Endothelial cell of umbilical vein (primary cell): ENCODE measurements at regions not wholly inside any gene's neighbourhood (a gene's known extent, or its start where the extent isn't known, plus 50 kb on each side); places are given as distances from the start of the nearest gene placed in this dataset.

ENCODE experiments used
- BruUV-seq: library from RNA; stranded (reverse); fragments of 400-500 nt; replicated peaks from 2 replicates; lab custom pipeline; 2021; lab: Mats Ljungman, UMichigan
- CTCF ChIA-PET: fragments of 300-600, 350-600 bp; sonication (Branson Sonifier 250); formaldehyde crosslinking; loops from one replicate; lab custom pipeline; 2021; ENCODE audit warnings: antibody characterized with exemption, inconsistent platforms; lab: Charles Lee
- POLR2A ChIA-PET: fragments of 300-600, 350-600 bp; sonication (Branson Sonifier 250); formaldehyde crosslinking; loops from one replicate; lab custom pipeline; 2021; ENCODE audit warnings: antibody characterized with exemption, inconsistent platforms; lab: Charles Lee
- DNase-seq: peaks from one replicate; pipeline ENCODE4 v3.0.0-alpha.2; 2011; ENCODE audit warnings: low read depth, low spot score
- FAIRE-seq: peaks from 2 replicates; lab custom pipeline; 2011; peaks lifted over from hg19 to GRCh38; lab: Jason Lieb, UNC
- H2AFZ ChIP-seq: 2 replicates; pipeline ENCODE4 v1.6.0; 2012; ENCODE audit warnings: low read depth, low read length, control low read depth, inconsistent platforms
- H3K27ac ChIP-seq: 2 replicates; pipeline ENCODE4 v1.5.1; 2011; ENCODE audit warnings: low read depth, mild to moderate bottlenecking, control low read depth, low read length, moderate library complexity; ENCODE audit not compliant: insufficient read depth
- H3K27me3 ChIP-seq, 2 experiments: 2 replicates each; pipeline versions ENCODE4 v1.6.0 to v1.6.1; 2011; ENCODE audit warnings: low read length in 2 of 2, mixed read lengths in 1 of 2; ENCODE audit not compliant: control insufficient read depth in 2 of 2, insufficient read depth in 2 of 2
- H3K36me3 ChIP-seq, 2 experiments: 2 replicates in 1 of 2; 3 replicates in 1 of 2; pipeline ENCODE4 v1.5.1; 2011; ENCODE audit warnings: low read length in 2 of 2, mild to moderate bottlenecking in 1 of 2, moderate library complexity in 1 of 2; ENCODE audit not compliant: control insufficient read depth in 2 of 2, insufficient read depth in 2 of 2; ENCODE audit errors: extremely low read depth in 1 of 2
- H3K4me1 ChIP-seq: 3 replicates; pipeline ENCODE4 v1.5.1; 2011; ENCODE audit warnings: mild to moderate bottlenecking, low read length; ENCODE audit not compliant: control insufficient read depth, insufficient read depth; ENCODE audit errors: extremely low read depth
- H3K4me2 ChIP-seq: 2 replicates; pipeline ENCODE4 v1.6.1; 2011; ENCODE audit warnings: low read length, control low read depth, mixed read lengths; ENCODE audit not compliant: insufficient read depth
- H3K4me3 ChIP-seq, 3 experiments: fragments of 200-600 bp in 1 of 3; sonication (generic), shearing (Covaris generic) in 1 of 3; replicated peaks in 1 of 3; 2 replicates each; pipeline ENCODE4 v1.5.1; 2011 to 2016; ENCODE audit warnings: control low read depth in 3 of 3, low read length in 3 of 3, mild to moderate bottlenecking in 2 of 3, inconsistent platforms in 1 of 3, low read depth in 1 of 3, moderate library complexity in 1 of 3; ENCODE audit not compliant: insufficient read depth in 1 of 3
- H3K79me2 ChIP-seq: 2 replicates; pipeline ENCODE4 v1.6.0; 2012; ENCODE audit warnings: low read length, inconsistent platforms; ENCODE audit not compliant: control insufficient read depth, insufficient read depth
- H3K9ac ChIP-seq: replicated peaks from 2 replicates; pipeline ENCODE3; 2011; ENCODE audit warnings: low read length, control low read depth; ENCODE audit not compliant: insufficient read depth; ENCODE audit errors: extremely low read depth
- H3K9me1 ChIP-seq: replicated peaks from 3 replicates; pipeline ENCODE4 v1.6.0; 2011; ENCODE audit warnings: mild to moderate bottlenecking, low read length; ENCODE audit not compliant: control insufficient read depth, insufficient read depth; ENCODE audit errors: extremely low read depth
- H3K9me3 ChIP-seq: replicated peaks from 2 replicates; pipeline ENCODE4 v1.5.1; 2012; ENCODE audit warnings: low read length, inconsistent platforms; ENCODE audit not compliant: control insufficient read depth, insufficient read depth
- H4K20me1 ChIP-seq: replicated peaks from 2 replicates; pipeline ENCODE3; 2011; ENCODE audit warnings: mild to moderate bottlenecking, low read length; ENCODE audit not compliant: control insufficient read depth, insufficient read depth; ENCODE audit errors: extremely low read depth
- CTCF ChIP-seq, 2 donors: IDR thresholded peaks; 1 replicate in 1 of 2; 2 replicates in 1 of 2; pipeline ENCODE4 v1.5.1; 2011; ENCODE audit warnings: low read length in 2 of 2, mild to moderate bottlenecking in 2 of 2, moderate library complexity in 2 of 2, control low read depth in 1 of 2, inconsistent platforms in 1 of 2, low read depth in 1 of 2; ENCODE audit not compliant: insufficient read depth in 1 of 2; ENCODE audit errors: extremely low read depth in 1 of 2
- EZH2 ChIP-seq: IDR thresholded peaks from 2 replicates; pipeline ENCODE4 v1.6.1; 2012; ENCODE audit warnings: borderline replicate concordance, low read depth, mild to moderate bottlenecking, moderate library complexity, low read length, inconsistent platforms; ENCODE audit not compliant: severe bottlenecking
- FOS ChIP-seq: IDR thresholded peaks from 2 replicates; pipeline ENCODE4 v1.6.1; 2011; ENCODE audit warnings: mild to moderate bottlenecking, low read length, moderate library complexity, borderline replicate concordance; ENCODE audit not compliant: insufficient read depth
- GATA2 ChIP-seq: IDR thresholded peaks from 2 replicates; pipeline ENCODE4 v1.7.0; 2011; ENCODE audit warnings: low read depth, mild to moderate bottlenecking, moderate library complexity, mixed read lengths, low read length; ENCODE audit not compliant: insufficient read length, insufficient read depth
- JUN ChIP-seq: IDR thresholded peaks from 2 replicates; pipeline ENCODE4 v1.6.1; 2011; ENCODE audit warnings: borderline replicate concordance, low read depth; ENCODE audit not compliant: insufficient read length, insufficient read depth
- MAX ChIP-seq: IDR thresholded peaks from 2 replicates; pipeline ENCODE4 v1.6.1; 2011; ENCODE audit not compliant: insufficient read depth, insufficient read length
- MYC ChIP-seq: IDR thresholded peaks from one replicate; pipeline ENCODE4 v1.6.1; 2011; ENCODE audit warnings: mild to moderate bottlenecking, low read depth, low read length
- POLR2A ChIP-seq: IDR thresholded peaks from 2 replicates; pipeline ENCODE4 v1.6.1; 2012; ENCODE audit warnings: low read depth, mild to moderate bottlenecking, control low read depth, low read length
- POLR2AphosphoS5 ChIP-seq: IDR thresholded peaks from 2 replicates; pipeline ENCODE4 v1.6.1; 2012; ENCODE audit warnings: low read depth, mild to moderate bottlenecking, control low read depth, low read length, moderate library complexity; ENCODE audit not compliant: insufficient read depth
- dilution Hi-C: fragments of 300-500 bp; cut with MboI; formaldehyde crosslinking; loops from one replicate; pipeline ENCODE4 v1.15.0; 2019; ENCODE audit warnings: low sequenced_read_pairs; ENCODE audit not compliant: extremely low pct_ligation_motif_present
- intact Hi-C: fragments of 100-400 bp; cut with micrococcal nuclease; formaldehyde crosslinking; loops from one replicate; pipeline ENCODE4 v1.10.0; 2022

- DNase-seq (no peak), FAIRE-seq (no peak)
- Histone ChIP-seq H4K20me1 (no peaks in the 10 kb centered on the region), H3K4me1 (no peaks in the 10 kb centered on the region), H3K9ac (no peak overlapping the region), H2AFZ (no peak overlapping the region), H3K9me1 (peaks cover 2% of the 10 kb centered on the region), H3K79me2 (no peaks in the 10 kb centered on the region), H3K4me2 (no peak overlapping the region), H3K4me3 (no peak overlapping the region), H3K36me3 (no peaks in the 10 kb centered on the region), H3K9me3 (no peaks in the 10 kb centered on the region), H3K27ac (no peak overlapping the region), H3K27me3 (no peaks in the 10 kb centered on the region)
- intact Hi-C loops, result loop anchor here (10.0 kb wide), 1 partner anchor 325 kb away; no protein-coding TSS in a partner anchor
- ChIA-PET POLR2A (no interaction called here), CTCF (no interaction called here)
- TF ChIP-seq POLR2AphosphoS5 (no peak), JUN (no peak), GATA2 (no peak), POLR2A (no peak), MAX (no peak), EZH2 (no peak), CTCF (IDR thresholded peaks at IDR 0.05; ENCODE audit: extremely low read depth in 1 of 2, insufficient read depth in 1 of 2, low read depth in 1 of 2, low read length in 2 of 2) (no peak), MYC (no peak), FOS (no peak)
- dilution Hi-C loops, result no loop called here
- BruUV-seq, result no TSS peak
These were observed 441.5 kb downstream of the PDZRN4 start for GRCh38 chr12:41629611-41630010.
